Ovary (tissue), 3 donors: ENCODE measurements at regions not wholly inside any gene's neighbourhood (a gene's known extent, or its start where the extent isn't known, plus 50 kb on each side); places are given as distances from the start of the nearest gene placed in this dataset.

Experiments used
- CTCF ChIP-seq, 3 donors: fragments of 450-650 bp in 2 of 3; fragments of 200-600 bp in 1 of 3; IDR thresholded peaks; one replicate each; pipeline versions ENCODE4 v1.5.1 to v1.8.0; 2016 to 2022; ENCODE audit warnings: antibody characterized with exemption in 3 of 3, mild to moderate bottlenecking in 1 of 3
- POLR2A ChIP-seq: fragments of 450-650 bp; IDR thresholded peaks from one replicate; pipeline ENCODE4 v1.6.1; 2017; ENCODE audit warnings: antibody characterized with exemption, mild to moderate bottlenecking, moderate library complexity
- donor health status: DM: no; HTN: no; CAD: no.

- TF ChIP-seq CTCF (IDR thresholded peaks at IDR 0.05), result no peak
- TF ChIP-seq POLR2A, result no peak
Observed at GRCh38 chr1:60994369-60994768, 88.0 kb upstream of the NFIA start.
